IMR-90 (cell line): ENCODE measurements at regions not wholly inside any gene's neighbourhood (a gene's known extent, or its start where the extent isn't known, plus 50 kb on each side); places are given as distances from the start of the nearest gene placed in this dataset.

ENCODE experiments used
- ATAC-seq: fragments of 200-7000 bp; cut with Tn5 transposase; 2 replicates; pipeline ENCODE4 v1.9.1; 2020; ENCODE audit warnings: low read depth, mild to moderate bottlenecking, moderate library complexity
- BruUV-seq: library from RNA; stranded (reverse); fragments of 400-500 nt; replicated peaks from 2 replicates; lab custom pipeline; 2021; lab: Mats Ljungman, UMichigan
- CTCF ChIA-PET: fragments of 300-600 bp; formaldehyde crosslinking; extraction: SDS; loops from one replicate; lab custom pipeline; 2021; ENCODE audit warnings: antibody characterized with exemption; lab: Yijun Ruan, JAX
- POLR2A ChIA-PET: fragments of 300-600 bp; sonication (Branson Sonifier 250); formaldehyde crosslinking; loops from one replicate; lab custom pipeline; 2022; ENCODE audit warnings: antibody characterized with exemption; ENCODE audit not compliant: unreplicated experiment; lab: Charles Lee
- DNase-seq: peaks from one replicate; pipeline ENCODE4 v3.0.0; 2013
- H2AFZ ChIP-seq: replicated peaks from 2 replicates; pipeline ENCODE3; 2013; ENCODE audit warnings: low read length, mild to moderate bottlenecking; ENCODE audit not compliant: poor library complexity
- H2AK5ac ChIP-seq: 2 replicates; pipeline ENCODE4 v1.6.1; 2013; ENCODE audit warnings: low read depth, low read length, inconsistent platforms
- H2AK9ac ChIP-seq: replicated peaks from 2 replicates; pipeline ENCODE3; 2013; ENCODE audit warnings: mild to moderate bottlenecking, low read depth, low read length, moderate library complexity; ENCODE audit not compliant: poor library complexity
- H2BK120ac ChIP-seq: 2 replicates; pipeline ENCODE4 v1.6.1; 2013; ENCODE audit warnings: low read depth, low read length, inconsistent platforms
- H2BK15ac ChIP-seq: 3 replicates; pipeline ENCODE4 v1.6.1; 2013; ENCODE audit warnings: low read depth, low read length, inconsistent platforms
- H2BK20ac ChIP-seq: 2 replicates; pipeline ENCODE4 v1.6.1; 2013; ENCODE audit warnings: low read depth, mild to moderate bottlenecking, inconsistent platforms, low read length, moderate library complexity
- H2BK5ac ChIP-seq: 2 replicates; pipeline ENCODE4 v1.6.1; 2013; ENCODE audit warnings: mild to moderate bottlenecking, low read depth, low read length, inconsistent platforms; ENCODE audit not compliant: poor library complexity, severe bottlenecking
- H3K14ac ChIP-seq: replicated peaks from 2 replicates; pipeline ENCODE4 v1.6.1; 2013; ENCODE audit warnings: low read depth, low read length, inconsistent platforms
- H3K18ac ChIP-seq: 2 replicates; pipeline ENCODE4 v1.6.1; 2013; ENCODE audit warnings: low read depth, low read length, control low read depth
- H3K23ac ChIP-seq: 2 replicates; pipeline ENCODE4 v1.6.1; 2013; ENCODE audit warnings: low read depth, low read length, inconsistent platforms
- H3K27ac ChIP-seq: 2 replicates; pipeline ENCODE4 v1.5.1; 2013; ENCODE audit warnings: mild to moderate bottlenecking, control low read depth, low read length; ENCODE audit not compliant: insufficient read depth
- H3K27me3 ChIP-seq: 2 replicates; pipeline ENCODE4 v1.6.1; 2013; ENCODE audit warnings: low read length; ENCODE audit not compliant: control insufficient read depth, insufficient read depth
- H3K36me3 ChIP-seq: 2 replicates; pipeline ENCODE4 v1.6.1; 2013; ENCODE audit warnings: low read length, mixed read lengths; ENCODE audit not compliant: control insufficient read depth, insufficient read depth
- H3K4ac ChIP-seq: 2 replicates; pipeline ENCODE4 v1.6.1; 2013; ENCODE audit warnings: low read depth, low read length, inconsistent platforms
- H3K4me1 ChIP-seq: 2 replicates; pipeline ENCODE4 v1.6.1; 2013; ENCODE audit warnings: low read length, mixed read lengths; ENCODE audit not compliant: control insufficient read depth, insufficient read depth
- H3K4me2 ChIP-seq: 2 replicates; pipeline ENCODE4 v1.6.1; 2013; ENCODE audit warnings: low read depth, mild to moderate bottlenecking, control low read depth, low read length, moderate library complexity
- H3K4me3 ChIP-seq: 2 replicates; pipeline ENCODE4 v1.5.1; 2013; ENCODE audit warnings: low read depth, mild to moderate bottlenecking, control low read depth, low read length, moderate library complexity; ENCODE audit not compliant: insufficient read depth
- H3K56ac ChIP-seq: 2 replicates; pipeline ENCODE4 v1.6.1; 2013; ENCODE audit warnings: low read length, inconsistent platforms; ENCODE audit not compliant: insufficient read depth; ENCODE audit errors: extremely low read depth
- H3K79me1 ChIP-seq, 2 experiments: 2 replicates each; pipeline ENCODE4 v1.6.1; 2013; ENCODE audit warnings: low read length in 2 of 2, inconsistent platforms in 1 of 2, low read depth in 1 of 2
- H3K9ac ChIP-seq: 2 replicates; pipeline ENCODE4 v1.6.1; 2013; ENCODE audit warnings: low read depth, low read length, control low read depth
- H3K9me1 ChIP-seq: 2 replicates; pipeline ENCODE4 v1.6.1; 2013; ENCODE audit warnings: low read length, inconsistent platforms; ENCODE audit not compliant: insufficient read depth
- H3K9me3 ChIP-seq: 2 replicates; pipeline ENCODE4 v1.6.1; 2013; ENCODE audit warnings: low read length; ENCODE audit not compliant: control insufficient read depth, insufficient read depth
- H4K20me1 ChIP-seq: 2 replicates; pipeline ENCODE4 v1.6.1; 2013; ENCODE audit warnings: low read length, inconsistent platforms; ENCODE audit not compliant: insufficient read depth
- H4K5ac ChIP-seq: 2 replicates; pipeline ENCODE4 v1.6.1; 2013; ENCODE audit warnings: mild to moderate bottlenecking, low read depth, low read length, control low read depth
- H4K8ac ChIP-seq, 2 experiments: 2 replicates each; pipeline ENCODE4 v1.6.1; 2013; ENCODE audit warnings: low read depth in 2 of 2, low read length in 2 of 2, control low read depth in 1 of 2, inconsistent platforms in 1 of 2
- H4K91ac ChIP-seq: 2 replicates; pipeline ENCODE4 v1.6.1; 2013; ENCODE audit warnings: low read depth, low read length, inconsistent platforms; ENCODE audit not compliant: insufficient read depth
- BHLHE40 ChIP-seq: fragments of 150-350 bp; IDR thresholded peaks from 2 replicates; pipeline ENCODE4 v1.6.1; 2016; ENCODE audit warnings: mild to moderate bottlenecking, low read depth, low read length
- CEBPB ChIP-seq: IDR thresholded peaks from 2 replicates; pipeline ENCODE4 v1.6.1; 2012; ENCODE audit warnings: low read depth, low read length, improper control_type of control experiment
- CHD1 ChIP-seq: IDR thresholded peaks from 2 replicates; pipeline ENCODE4 v1.6.1; 2012; ENCODE audit warnings: low read depth, low read length, improper control_type of control experiment
- CTCF ChIP-seq: conservative IDR thresholded peaks from 2 replicates; pipeline ENCODE4 v1.5.1; 2012; ENCODE audit warnings: mild to moderate bottlenecking, low read depth, low read length, improper control_type of control experiment
- ELK1 ChIP-seq: fragments of 150-350 bp; IDR thresholded peaks from 2 replicates; pipeline ENCODE4 v1.6.1; 2016; ENCODE audit warnings: low read depth, mild to moderate bottlenecking, low read length, moderate library complexity, borderline replicate concordance
- FOS ChIP-seq: fragments of 150-350 bp; IDR thresholded peaks from 2 replicates; pipeline ENCODE4 v1.6.1; 2016; ENCODE audit warnings: low read depth, low read length
- MAFK ChIP-seq: IDR thresholded peaks from 2 replicates; pipeline ENCODE4 v1.6.1; 2012; ENCODE audit warnings: low read depth, low read length, improper control_type of control experiment
- MAZ ChIP-seq: IDR thresholded peaks from 2 replicates; pipeline ENCODE4 v1.6.1; 2012; ENCODE audit warnings: low read depth, mild to moderate bottlenecking, low read length, improper control_type of control experiment, moderate library complexity, borderline replicate concordance
- MXI1 ChIP-seq: IDR thresholded peaks from 2 replicates; pipeline ENCODE4 v1.6.1; 2012; ENCODE audit warnings: low read depth, mild to moderate bottlenecking, low read length, moderate library complexity, borderline replicate concordance
- NFE2L2 ChIP-seq: fragments of 150-350 bp; IDR thresholded peaks from 2 replicates; pipeline ENCODE4 v1.6.1; 2016; ENCODE audit warnings: low read depth, mild to moderate bottlenecking, low read length
- POLR2A ChIP-seq: IDR thresholded peaks from 2 replicates; pipeline ENCODE4 v1.6.1; 2012; ENCODE audit warnings: mild to moderate bottlenecking, low read depth, low read length
- RAD21 ChIP-seq: IDR thresholded peaks from 2 replicates; pipeline ENCODE4 v1.6.1; 2012; ENCODE audit warnings: low read length, improper control_type of control experiment
- RCOR1 ChIP-seq: IDR thresholded peaks from 2 replicates; pipeline ENCODE4 v1.6.1; 2012; ENCODE audit warnings: mild to moderate bottlenecking, low read length, improper control_type of control experiment; ENCODE audit not compliant: insufficient replicate concordance
- RFX5 ChIP-seq: IDR thresholded peaks from 2 replicates; pipeline ENCODE4 v1.8.0; 2012; ENCODE audit warnings: low read depth, mild to moderate bottlenecking, low read length, moderate library complexity
- SMC3 ChIP-seq: fragments of 150-350 bp; IDR thresholded peaks from 2 replicates; pipeline ENCODE4 v1.6.1; 2016; ENCODE audit warnings: low read depth, mild to moderate bottlenecking, antibody characterized with exemption, low read length, moderate library complexity
- WGBS, 2 experiments: methylation state at CpG; one replicate each; pipeline versions ENCODE4 v1.1.5 to v1.1.7; 2013; ENCODE audit warnings: missing lambda C conversion rate in 2 of 2; ENCODE audit not compliant: insufficient read length in 1 of 2; ENCODE audit errors: extremely low coverage in 2 of 2; 5-methylcytosine and 5-hydroxymethylcytosine counted together
- dilution Hi-C: fragments of 300-500 bp; cut with HindIII; formaldehyde crosslinking; loops from one replicate; pipeline ENCODE4 v1.14.3; 2018; ENCODE audit warnings: low sequenced_read_pairs; ENCODE audit not compliant: unreplicated experiment
- in situ Hi-C: fragments of 300-500 bp; cut with MboI; formaldehyde crosslinking; loops from 3 replicates; pipeline ENCODE4 v1.14.3; 2019; ENCODE audit warnings: low sequenced_read_pairs, inconsistent platforms, mixed read lengths
- intact Hi-C: fragments of 100-400 bp; cut with micrococcal nuclease; formaldehyde crosslinking; loops from 2 replicates; pipeline ENCODE4 v1.10.0; 2022

GRCh38 chr6:91879386-91879995, 1292.6 kb upstream of the MAP3K7 start:
- WGBS, 2 experiments: no CpG with 5 or more reads among the region's 6 CpGs
- CTCF ChIA-PET: no interaction called here
- no peak overlapping the region for H3K23ac ChIP-seq

More at GRCh38 chr6:91879386-91879995, 1292.6 kb upstream of the MAP3K7 start:
- no peak overlapping the region for H2AK9ac ChIP-seq
- no peak overlapping the region for H3K14ac ChIP-seq
- H3K27me3 ChIP-seq: no peaks in the 10 kb centered on the region
- H3K9ac ChIP-seq: no peak overlapping the region
- H3K56ac ChIP-seq: no peak overlapping the region
- H3K4me1 ChIP-seq: no peaks in the 10 kb centered on the region
- H2BK5ac ChIP-seq: no peak overlapping the region
- no peaks in the 10 kb centered on the region for H3K9me1 ChIP-seq
- ATAC-seq (no peak), DNase-seq (no peak)
- no peak overlapping the region for H2BK20ac ChIP-seq
- H2BK15ac ChIP-seq: no peak overlapping the region
- H2AFZ ChIP-seq: no peak overlapping the region
- H3K79me1 ChIP-seq: no peaks in the 10 kb centered on the region
- H3K27ac ChIP-seq: no peak overlapping the region
- no peak overlapping the region for H2AK5ac ChIP-seq
- no peak overlapping the region for H3K4me2 ChIP-seq
- no peaks in the 10 kb centered on the region for H3K36me3 ChIP-seq
- intact Hi-C loops (no loop called here), in situ Hi-C loops (no loop called here), dilution Hi-C loops (no loop called here)
- no peaks in the 10 kb centered on the region for H4K20me1 ChIP-seq
- no TSS peak for BruUV-seq
- POLR2A ChIA-PET: no interaction called here
- H3K18ac ChIP-seq: no peak overlapping the region
- no peak overlapping the region for H4K5ac ChIP-seq
- H3K4me3 ChIP-seq: no peak overlapping the region
- no peak for TF ChIP-seq SMC3
- TF ChIP-seq MXI1: no peak
- no peak for TF ChIP-seq FOS
- no peak for TF ChIP-seq MAFK
- no peak for TF ChIP-seq BHLHE40
- TF ChIP-seq CTCF: no peak
- TF ChIP-seq CHD1: no peak
- no peak for TF ChIP-seq ELK1
- TF ChIP-seq POLR2A: no peak
- TF ChIP-seq MAZ: no peak
- no peak for TF ChIP-seq CEBPB
- no peak for TF ChIP-seq RAD21
- TF ChIP-seq RFX5: no peak
- TF ChIP-seq NFE2L2: no peak
- TF ChIP-seq RCOR1: no peak
- H2BK120ac ChIP-seq: no peak overlapping the region
- no peak overlapping the region for H3K4ac ChIP-seq
- no peak overlapping the region for H4K91ac ChIP-seq
- no peaks in the 10 kb centered on the region for H3K9me3 ChIP-seq
- H4K8ac ChIP-seq: no peak overlapping the region
